ENCODE measurements at regions not wholly inside any gene's neighbourhood (a gene's known extent, or its start where the extent isn't known, plus 50 kb on each side); places are given as distances from the start of the nearest gene placed in this dataset.

GRCh38 chr18:78722929-78723710 lies 256.5 kb upstream of the SALL3 start:
- DNase-seq, result no peak

- DNase-seq, result no peak
Observed at GRCh38 chr18:78724214-78724914, 255.3 kb upstream of the SALL3 start.

- no peak for DNase-seq
Observed at GRCh38 chr18:78725426-78725825, 254.2 kb upstream of the SALL3 start.

- DNase-seq, result no peak
Observed at GRCh38 chr18:78726326-78727056, 253.1 kb upstream of the SALL3 start.

GRCh38 chr18:78727057-78727739 lies 252.4 kb upstream of the SALL3 start:
- no peak for DNase-seq

GRCh38 chr18:78727877-78728783 lies 251.5 kb upstream of the SALL3 start:
- DNase-seq, result no peak

- DNase-seq, result no peak
Observed at GRCh38 chr18:78728784-78729467, 250.7 kb upstream of the SALL3 start.

GRCh38 chr18:78730546-78730945 lies 249.1 kb upstream of the SALL3 start:
- DNase-seq, result no peak

- DNase-seq, result no peak
Observed at GRCh38 chr18:78731016-78731397, 248.6 kb upstream of the SALL3 start.

- no peak for DNase-seq
Observed at GRCh38 chr18:78731398-78732032, 248.1 kb upstream of the SALL3 start.

GRCh38 chr18:78732273-78733210 lies 247.1 kb upstream of the SALL3 start:
- no peak for DNase-seq

- no peak for DNase-seq
Observed at GRCh38 chr18:78733762-78734613, 245.6 kb upstream of the SALL3 start.

- no peak for DNase-seq
Observed at GRCh38 chr18:78734614-78734945, 245.0 kb upstream of the SALL3 start.

- DNase-seq, result no peak
Observed at GRCh38 chr18:78735131-78736014, 244.2 kb upstream of the SALL3 start.

GRCh38 chr18:78736015-78736690 lies 243.5 kb upstream of the SALL3 start:
- DNase-seq, result no peak

GRCh38 chr18:78737006-78737915 lies 242.4 kb upstream of the SALL3 start:
- no peak for DNase-seq

Measured in left hindlimb (tissue), 1 donor.